ENCODE measurements at regions not wholly inside any gene's neighbourhood (a gene's known extent, or its start where the extent isn't known, plus 50 kb on each side); places are given as distances from the start of the nearest gene placed in this dataset.

GRCh38 chr6:44614396-44614795 lies 226.9 kb downstream of the CDC5L start:
- DNase-seq: no peak

GRCh38 chr6:44615621-44616020 lies 228.1 kb downstream of the CDC5L start:
- no peak for DNase-seq

GRCh38 chr6:44617416-44617815 lies 229.9 kb downstream of the CDC5L start:
- no peak for DNase-seq

- DNase-seq: peak; percentile 18
These were observed 230.9 kb downstream of the CDC5L start for GRCh38 chr6:44618371-44618770.

DNA sequence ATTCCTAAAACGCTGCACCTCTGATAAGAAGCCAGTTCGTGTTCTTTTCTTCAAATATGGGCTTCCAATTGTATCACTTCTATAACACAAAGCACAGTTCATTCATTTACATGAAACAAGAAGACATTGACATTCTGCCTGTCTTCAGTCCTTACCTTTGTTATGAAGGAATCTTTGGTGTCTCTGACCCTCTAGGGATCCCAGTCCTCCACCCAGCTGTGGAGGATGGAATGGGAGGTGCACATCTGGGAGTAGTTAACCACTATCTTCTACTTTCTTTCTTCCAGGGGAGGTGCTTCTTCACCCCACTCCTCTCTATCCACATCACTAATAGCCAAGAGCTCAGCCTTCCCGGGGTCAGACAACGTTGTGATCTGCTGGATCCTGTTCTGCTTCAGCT lies 233.4 kb downstream of the CDC5L start:
- no peak for DNase-seq

- DNase-seq: no peak
These were observed 234.3 kb downstream of the CDC5L start for GRCh38 chr6:44621846-44622245.

GRCh38 chr6:44622555-44622954 lies 235.0 kb downstream of the CDC5L start:
- no peak for DNase-seq

DNA sequence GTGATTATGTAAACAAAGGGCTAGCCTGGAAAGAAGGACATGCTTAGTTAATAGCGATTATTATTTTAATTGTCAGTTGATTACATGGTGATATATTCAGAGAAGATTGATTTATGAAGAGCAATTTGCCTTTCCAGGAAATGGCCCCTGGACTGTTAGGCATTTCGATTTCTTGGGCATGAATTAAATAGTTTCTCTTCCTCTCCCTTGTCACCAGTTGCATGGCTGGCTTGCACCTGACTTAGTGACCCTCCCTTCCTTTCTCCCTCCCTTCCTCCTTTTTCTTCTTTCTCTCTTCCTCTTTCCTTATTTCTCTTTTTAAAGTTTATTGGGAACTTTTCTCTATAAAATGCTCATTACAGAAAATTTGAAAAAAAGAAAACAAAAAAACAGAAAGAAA lies 235.4 kb downstream of the CDC5L start:
- DNase-seq: no peak

DNA sequence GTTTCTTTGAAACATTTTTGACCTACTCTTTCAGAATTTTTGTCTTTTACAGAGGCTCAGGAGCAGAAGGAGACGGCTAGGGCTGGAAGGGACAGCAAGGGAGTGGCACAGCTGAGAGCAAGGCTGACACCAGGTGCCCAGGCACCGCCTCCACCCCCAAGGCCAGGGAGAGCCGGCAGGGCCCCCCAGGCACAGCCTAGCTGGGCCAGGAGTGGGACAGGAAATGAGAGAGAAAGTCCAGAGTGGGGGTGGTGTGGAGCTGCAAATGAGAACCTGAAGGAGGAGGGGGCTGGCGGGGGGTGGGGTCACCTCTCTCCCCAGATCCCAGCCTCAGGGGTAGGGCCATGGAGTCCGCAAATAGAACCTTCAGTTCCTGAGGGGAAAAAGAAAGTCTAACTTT lies 236.7 kb downstream of the CDC5L start:
- no peak for DNase-seq

- DNase-seq: no peak
These were observed 237.5 kb downstream of the CDC5L start for GRCh38 chr6:44624936-44625573.

- DNase-seq: no peak
These were observed 238.5 kb downstream of the CDC5L start for GRCh38 chr6:44625996-44626395.

- no peak for DNase-seq
These were observed 239.1 kb downstream of the CDC5L start for GRCh38 chr6:44626616-44627015.

- no peak for DNase-seq
These were observed 239.8 kb downstream of the CDC5L start for GRCh38 chr6:44627091-44627882.

GRCh38 chr6:44627883-44628271 lies 240.4 kb downstream of the CDC5L start:
- DNase-seq: no peak

DNA sequence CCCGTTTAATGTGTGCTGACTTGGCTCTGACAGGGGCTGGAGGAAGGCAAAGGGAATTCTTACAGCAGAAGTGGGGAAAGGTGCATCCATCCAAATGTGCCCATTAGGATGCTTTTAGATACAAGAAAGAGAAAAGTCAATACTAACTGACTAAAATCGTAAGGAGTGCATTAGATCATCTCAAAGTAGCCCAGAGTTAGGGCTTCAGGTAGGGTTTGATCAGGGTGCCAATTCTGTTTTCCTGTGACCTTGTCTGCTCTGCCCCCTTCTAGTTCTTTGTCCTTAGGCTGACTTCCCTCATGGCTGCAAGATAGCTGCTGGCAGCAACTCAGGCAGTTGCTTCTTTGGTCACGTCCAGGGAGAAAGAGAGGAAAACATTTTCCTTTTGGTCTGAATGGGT lies 240.8 kb downstream of the CDC5L start:
- DNase-seq: no peak

- DNase-seq: no peak
These were observed 242.1 kb downstream of the CDC5L start for GRCh38 chr6:44629636-44630035.

DNA sequence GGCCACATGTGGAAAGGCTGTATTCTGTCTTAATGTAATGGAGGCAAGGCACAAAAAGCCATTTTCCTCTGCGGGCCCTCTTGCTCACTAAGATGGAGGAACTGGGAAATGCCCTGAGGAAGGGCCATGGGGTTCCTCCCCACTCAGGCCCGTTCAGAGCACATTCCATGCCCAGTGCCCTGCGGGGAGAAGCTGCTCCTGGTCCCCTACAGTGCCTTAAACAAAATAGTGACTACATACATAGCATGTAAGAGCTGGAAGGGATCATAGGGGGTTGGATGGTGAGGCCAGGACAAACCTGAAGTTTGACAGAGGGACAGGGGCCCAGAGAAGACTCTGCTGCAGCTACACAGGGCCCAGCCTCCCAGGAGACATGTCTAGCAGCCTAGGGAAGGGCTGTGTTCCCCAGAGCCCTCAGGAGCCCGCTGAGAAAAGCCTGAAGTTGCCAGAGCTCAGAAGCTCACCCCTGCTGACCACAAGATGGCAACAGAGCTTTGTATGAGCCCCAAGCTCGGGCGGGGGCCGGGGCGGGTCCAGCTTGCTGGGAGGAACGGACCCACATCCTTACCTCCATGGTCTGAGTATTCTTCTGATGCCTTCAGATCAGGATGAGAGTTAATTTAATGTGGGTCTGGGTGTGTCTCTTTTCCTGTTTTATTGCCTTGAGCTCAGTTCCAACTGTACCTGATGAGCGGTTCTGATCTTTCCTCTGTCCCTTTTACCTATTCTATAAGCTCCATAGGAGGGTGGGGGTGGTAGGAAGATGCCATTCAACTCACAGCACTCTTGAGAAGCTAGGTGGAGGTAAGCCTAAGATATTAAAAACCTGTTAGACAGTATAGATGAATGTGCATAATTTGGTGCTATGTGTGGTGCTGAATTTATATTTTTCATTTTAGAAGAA lies 242.9 kb downstream of the CDC5L start:
- DNase-seq: peak; percentile 59

DNA sequence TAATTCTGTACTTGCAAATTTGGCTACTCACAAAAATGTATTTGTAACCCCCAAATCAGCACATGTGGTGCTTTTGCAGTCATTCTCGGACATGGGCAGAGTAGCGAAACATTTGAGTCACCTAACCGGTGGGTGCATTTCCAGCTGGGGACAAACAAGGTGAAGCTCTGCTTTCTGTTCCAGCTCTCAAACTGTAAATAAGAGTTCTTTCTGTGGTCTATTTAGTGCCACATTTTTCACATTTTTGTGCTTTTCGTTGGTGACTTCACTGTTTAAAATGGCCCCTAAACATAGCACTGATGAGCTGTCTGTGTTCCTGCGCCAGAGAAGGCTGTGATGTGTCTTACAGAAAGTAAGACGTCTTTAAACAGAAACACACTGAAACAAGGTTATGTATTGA lies 244.5 kb downstream of the CDC5L start:
- DNase-seq: no peak

- DNase-seq: no peak
These were observed 246.8 kb downstream of the CDC5L start for GRCh38 chr6:44634321-44634720.

DNA sequence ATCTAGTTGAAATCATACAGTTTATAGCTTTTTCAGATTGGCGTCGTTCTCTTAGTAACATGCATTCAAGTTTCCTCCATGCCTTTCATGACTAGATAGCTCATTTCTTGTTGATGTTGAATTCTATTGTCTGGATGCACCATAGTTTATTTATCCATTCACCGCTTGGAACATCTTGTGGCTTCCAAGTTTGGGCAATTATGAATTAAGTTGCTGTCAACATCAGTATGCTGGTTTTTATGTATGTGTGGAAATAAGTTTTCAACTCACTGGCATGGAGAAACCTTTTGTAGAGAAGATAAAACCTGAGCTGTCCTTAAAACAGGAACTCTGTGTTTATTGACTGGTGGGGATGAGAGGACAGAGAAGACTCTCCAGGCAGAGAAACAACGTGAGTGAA lies 248.0 kb downstream of the CDC5L start:
- DNase-seq: no peak

GRCh38 chr6:44636561-44637248 lies 249.2 kb downstream of the CDC5L start:
- DNase-seq: no peak

- no peak for DNase-seq
These were observed 254.0 kb downstream of the CDC5L start for GRCh38 chr6:44641344-44642031.

All from hematopoietic multipotent progenitor cell treated with erythropoietin and hydrocortisone succinate and interleukin-3 and kit ligand, for 6 days (in vitro differentiated cells).